WTC11 (cell line): ENCODE measurements at regions not wholly inside any gene's neighbourhood (a gene's known extent, or its start where the extent isn't known, plus 50 kb on each side); places are given as distances from the start of the nearest gene placed in this dataset.

ENCODE experiments used
- ATAC-seq: fragments of 200-7000 bp; cut with Tn5 transposase; 2 replicates; pipeline ENCODE4 v1.10.0; 2021; ENCODE audit warnings: mild to moderate bottlenecking, moderate library complexity
- CTCF ChIA-PET: fragments of 300-600 bp; sonication (Branson Sonifier 250); formaldehyde crosslinking; loops from one replicate; lab custom pipeline; 2021; ENCODE audit warnings: antibody characterized with exemption; lab: Charles Lee
- POLR2A ChIA-PET: fragments of 350-600 bp; sonication (Branson Sonifier 250); formaldehyde crosslinking; loops from one replicate; lab custom pipeline; 2021; ENCODE audit warnings: antibody characterized with exemption; lab: Charles Lee
- DNase-seq: peaks from one replicate; pipeline ENCODE4 v3.0.0; 2021; ENCODE audit warnings: low spot score
- H3K27ac Mint-ChIP-seq: 2 replicates; pipeline ENCODE4 v1.8.0; 2021; ENCODE audit warnings: mixed read lengths
- H3K27me3 Mint-ChIP-seq: 2 replicates; pipeline ENCODE4 v1.8.0; 2021; ENCODE audit warnings: low read depth, mild to moderate bottlenecking, moderate library complexity, mixed read lengths
- H3K36me3 Mint-ChIP-seq: 2 replicates; pipeline ENCODE4 v1.8.0; 2021; ENCODE audit warnings: mixed read lengths
- H3K4me1 Mint-ChIP-seq: 2 replicates; pipeline ENCODE4 v1.8.0; 2022; ENCODE audit warnings: mixed read lengths
- H3K4me3 Mint-ChIP-seq: 2 replicates; pipeline ENCODE4 v1.8.0; 2021; ENCODE audit warnings: mild to moderate bottlenecking, moderate library complexity, mixed read lengths
- H3K9me3 Mint-ChIP-seq: 2 replicates; pipeline ENCODE4 v1.8.0; 2021; ENCODE audit warnings: mixed read lengths
- ATF1 ChIP-seq: sonication (generic); formaldehyde crosslinking; IDR thresholded peaks from 2 replicates; pipeline ENCODE4 v1.8.1; 2023; ENCODE audit warnings: mild to moderate bottlenecking, moderate library complexity, missing genetic modification reagents
- CREM ChIP-seq: sonication (generic); formaldehyde crosslinking; IDR thresholded peaks from 2 replicates; pipeline ENCODE4 v1.8.1; 2022; ENCODE audit warnings: mild to moderate bottlenecking, missing genetic modification reagents, moderate library complexity
- ELF4 ChIP-seq: sonication (generic); formaldehyde crosslinking; IDR thresholded peaks from 2 replicates; pipeline ENCODE4 v1.8.1; 2022; ENCODE audit warnings: low read depth, mild to moderate bottlenecking, moderate library complexity, missing genetic modification reagents
- GABPB1 ChIP-seq: sonication (generic); formaldehyde crosslinking; IDR thresholded peaks from 2 replicates; pipeline ENCODE4 v1.8.1; 2023; ENCODE audit warnings: mild to moderate bottlenecking, missing genetic modification reagents
- GTF2I ChIP-seq: fragments of 250-450 bp; sonication (Bioruptor Pico); conservative IDR thresholded peaks from 2 replicates; pipeline ENCODE4 v1.4.0; 2021; ENCODE audit warnings: mild to moderate bottlenecking
- HMGA2 ChIP-seq: fragments of 250-450 bp; sonication (Bioruptor Pico); IDR thresholded peaks from 2 replicates; pipeline ENCODE4 v1.4.0; 2021; ENCODE audit warnings: mild to moderate bottlenecking, moderate library complexity
- JUN ChIP-seq: sonication (generic); formaldehyde crosslinking; IDR thresholded peaks from 2 replicates; pipeline ENCODE4 v1.8.0; 2023; ENCODE audit warnings: mild to moderate bottlenecking, missing genetic modification reagents
- NFE2L1 ChIP-seq: sonication (generic); formaldehyde crosslinking; IDR thresholded peaks from 2 replicates; pipeline ENCODE4 v1.8.1; 2023; ENCODE audit warnings: missing genetic modification reagents
- NR3C1 ChIP-seq: sonication (generic); formaldehyde crosslinking; conservative IDR thresholded peaks from 2 replicates; pipeline ENCODE4 v1.8.1; 2023; ENCODE audit warnings: low read depth, mild to moderate bottlenecking, missing genetic modification reagents
- OVOL2 ChIP-seq: fragments of 250-450 bp; sonication (Bioruptor Pico); IDR thresholded peaks from 2 replicates; pipeline ENCODE4 v1.9.0; 2021; ENCODE audit warnings: mild to moderate bottlenecking, borderline replicate concordance
- TEAD1 ChIP-seq: sonication (generic); formaldehyde crosslinking; IDR thresholded peaks from 2 replicates; pipeline ENCODE4 v1.8.0; 2022; ENCODE audit warnings: mild to moderate bottlenecking, missing genetic modification reagents
- ZNF138 ChIP-seq: sonication (generic); formaldehyde crosslinking; conservative IDR thresholded peaks from 2 replicates; pipeline ENCODE4 v1.8.1; 2022; ENCODE audit warnings: mild to moderate bottlenecking, moderate library complexity, missing genetic modification reagents
- ZNF232 ChIP-seq: sonication (generic); formaldehyde crosslinking; IDR thresholded peaks from 2 replicates; pipeline ENCODE4 v1.8.0; 2022; ENCODE audit warnings: mild to moderate bottlenecking, missing genetic modification reagents
- ZNF416 ChIP-seq: fragments of 250-450 bp; sonication (Bioruptor Pico); IDR thresholded peaks from 2 replicates; pipeline ENCODE4 v1.9.0; 2021; ENCODE audit warnings: mild to moderate bottlenecking, inconsistent platforms
- TF ChIP-seq, protein P1 (sequence below): sonication (generic); formaldehyde crosslinking; conservative IDR thresholded peaks from 2 replicates; pipeline ENCODE4 v1.8.1; 2023; ENCODE audit warnings: mild to moderate bottlenecking, low read depth, missing genetic modification reagents, moderate library complexity
- TF ChIP-seq, protein P2 (sequence below): sonication (generic); formaldehyde crosslinking; IDR thresholded peaks from 2 replicates; pipeline ENCODE4 v1.8.1; 2022; ENCODE audit warnings: low read depth, mild to moderate bottlenecking, moderate library complexity, missing genetic modification reagents, borderline replicate concordance
- TF ChIP-seq, protein P3 (sequence below): fragments of 250-450 bp; sonication (Bioruptor Pico); conservative IDR thresholded peaks from 2 replicates; pipeline ENCODE4 v1.9.0; 2021; ENCODE audit warnings: mild to moderate bottlenecking
- TF ChIP-seq, protein P4 (sequence below): sonication (generic); formaldehyde crosslinking; IDR thresholded peaks from 2 replicates; pipeline ENCODE4 v1.8.0; 2023; ENCODE audit warnings: missing genetic modification reagents
- TF ChIP-seq, protein P5 (sequence below): sonication (generic); formaldehyde crosslinking; IDR thresholded peaks from 2 replicates; pipeline ENCODE4 v1.8.0; 2022; ENCODE audit warnings: mild to moderate bottlenecking, missing genetic modification reagents
- TF ChIP-seq, protein P6 (sequence below): fragments of 250-450 bp; sonication (Bioruptor Pico); IDR thresholded peaks from 2 replicates; pipeline ENCODE4 v1.9.0; 2021; ENCODE audit warnings: moderate library complexity, mild to moderate bottlenecking, inconsistent platforms, borderline replicate concordance
- TF ChIP-seq, protein P7 (sequence below): sonication (generic); formaldehyde crosslinking; IDR thresholded peaks from 2 replicates; pipeline ENCODE4 v1.8.0; 2022; ENCODE audit warnings: mild to moderate bottlenecking, missing genetic modification reagents
- TF ChIP-seq, protein P8 (sequence below): sonication (generic); formaldehyde crosslinking; IDR thresholded peaks from 2 replicates; pipeline ENCODE4 v1.8.1; 2023; ENCODE audit warnings: mild to moderate bottlenecking, missing genetic modification reagents, moderate library complexity

DNA sequence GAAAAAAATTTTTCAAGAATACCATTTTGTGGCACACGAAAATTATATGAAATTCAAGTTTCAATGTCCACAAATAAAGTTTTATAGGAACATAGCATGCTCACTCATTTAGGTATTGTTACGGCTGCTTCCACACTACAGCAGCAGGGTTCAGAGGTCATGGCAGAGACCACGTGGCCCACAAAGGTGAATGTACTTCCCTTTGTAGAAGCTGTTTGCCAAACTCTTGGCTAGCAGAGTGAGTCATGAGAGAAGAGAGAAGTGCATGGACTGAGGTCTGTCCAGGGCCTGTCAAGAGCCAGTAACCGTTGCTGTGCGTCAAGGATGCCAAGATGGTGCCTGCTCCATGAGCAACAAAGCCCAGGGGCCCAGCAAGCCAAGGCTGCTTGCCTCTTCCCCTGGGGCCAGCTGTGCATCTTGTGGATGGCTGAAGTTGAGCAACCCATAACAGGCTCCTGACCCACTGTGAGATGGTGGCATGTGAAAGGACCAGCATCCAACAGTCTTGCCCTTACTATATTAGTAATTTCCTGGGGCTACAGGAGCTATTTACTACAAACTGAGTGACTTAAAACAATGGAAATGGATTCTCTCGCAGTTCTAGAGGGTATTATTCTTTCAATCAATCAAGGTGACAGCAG, 64.8 kb upstream of the ATP5PO start (continued):
- no peak for TF ChIP-seq NR3C1 (CRISPR knock-in tag)
- no peak for TF ChIP-seq ATF1 (CRISPR knock-in tag)
- TF ChIP-seq JUN (CRISPR knock-in tag): no peak
- TF ChIP-seq TEAD1 (CRISPR knock-in tag): no peak
- no peak for TF ChIP-seq GABPB1
- TF ChIP-seq, protein P1, sequence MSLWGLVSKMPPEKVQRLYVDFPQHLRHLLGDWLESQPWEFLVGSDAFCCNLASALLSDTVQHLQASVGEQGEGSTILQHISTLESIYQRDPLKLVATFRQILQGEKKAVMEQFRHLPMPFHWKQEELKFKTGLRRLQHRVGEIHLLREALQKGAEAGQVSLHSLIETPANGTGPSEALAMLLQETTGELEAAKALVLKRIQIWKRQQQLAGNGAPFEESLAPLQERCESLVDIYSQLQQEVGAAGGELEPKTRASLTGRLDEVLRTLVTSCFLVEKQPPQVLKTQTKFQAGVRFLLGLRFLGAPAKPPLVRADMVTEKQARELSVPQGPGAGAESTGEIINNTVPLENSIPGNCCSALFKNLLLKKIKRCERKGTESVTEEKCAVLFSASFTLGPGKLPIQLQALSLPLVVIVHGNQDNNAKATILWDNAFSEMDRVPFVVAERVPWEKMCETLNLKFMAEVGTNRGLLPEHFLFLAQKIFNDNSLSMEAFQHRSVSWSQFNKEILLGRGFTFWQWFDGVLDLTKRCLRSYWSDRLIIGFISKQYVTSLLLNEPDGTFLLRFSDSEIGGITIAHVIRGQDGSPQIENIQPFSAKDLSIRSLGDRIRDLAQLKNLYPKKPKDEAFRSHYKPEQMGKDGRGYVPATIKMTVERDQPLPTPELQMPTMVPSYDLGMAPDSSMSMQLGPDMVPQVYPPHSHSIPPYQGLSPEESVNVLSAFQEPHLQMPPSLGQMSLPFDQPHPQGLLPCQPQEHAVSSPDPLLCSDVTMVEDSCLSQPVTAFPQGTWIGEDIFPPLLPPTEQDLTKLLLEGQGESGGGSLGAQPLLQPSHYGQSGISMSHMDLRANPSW: no peak
- no peak for TF ChIP-seq GTF2I (CRISPR knock-in tag)
- TF ChIP-seq, protein P2, sequence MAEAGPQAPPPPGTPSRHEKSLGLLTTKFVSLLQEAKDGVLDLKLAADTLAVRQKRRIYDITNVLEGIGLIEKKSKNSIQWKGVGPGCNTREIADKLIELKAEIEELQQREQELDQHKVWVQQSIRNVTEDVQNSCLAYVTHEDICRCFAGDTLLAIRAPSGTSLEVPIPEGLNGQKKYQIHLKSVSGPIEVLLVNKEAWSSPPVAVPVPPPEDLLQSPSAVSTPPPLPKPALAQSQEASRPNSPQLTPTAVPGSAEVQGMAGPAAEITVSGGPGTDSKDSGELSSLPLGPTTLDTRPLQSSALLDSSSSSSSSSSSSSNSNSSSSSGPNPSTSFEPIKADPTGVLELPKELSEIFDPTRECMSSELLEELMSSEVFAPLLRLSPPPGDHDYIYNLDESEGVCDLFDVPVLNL (CRISPR knock-in tag): no peak
- TF ChIP-seq NFE2L1 (CRISPR knock-in tag): no peak
- no peak for TF ChIP-seq CREM (CRISPR knock-in tag)
- TF ChIP-seq, protein P3, sequence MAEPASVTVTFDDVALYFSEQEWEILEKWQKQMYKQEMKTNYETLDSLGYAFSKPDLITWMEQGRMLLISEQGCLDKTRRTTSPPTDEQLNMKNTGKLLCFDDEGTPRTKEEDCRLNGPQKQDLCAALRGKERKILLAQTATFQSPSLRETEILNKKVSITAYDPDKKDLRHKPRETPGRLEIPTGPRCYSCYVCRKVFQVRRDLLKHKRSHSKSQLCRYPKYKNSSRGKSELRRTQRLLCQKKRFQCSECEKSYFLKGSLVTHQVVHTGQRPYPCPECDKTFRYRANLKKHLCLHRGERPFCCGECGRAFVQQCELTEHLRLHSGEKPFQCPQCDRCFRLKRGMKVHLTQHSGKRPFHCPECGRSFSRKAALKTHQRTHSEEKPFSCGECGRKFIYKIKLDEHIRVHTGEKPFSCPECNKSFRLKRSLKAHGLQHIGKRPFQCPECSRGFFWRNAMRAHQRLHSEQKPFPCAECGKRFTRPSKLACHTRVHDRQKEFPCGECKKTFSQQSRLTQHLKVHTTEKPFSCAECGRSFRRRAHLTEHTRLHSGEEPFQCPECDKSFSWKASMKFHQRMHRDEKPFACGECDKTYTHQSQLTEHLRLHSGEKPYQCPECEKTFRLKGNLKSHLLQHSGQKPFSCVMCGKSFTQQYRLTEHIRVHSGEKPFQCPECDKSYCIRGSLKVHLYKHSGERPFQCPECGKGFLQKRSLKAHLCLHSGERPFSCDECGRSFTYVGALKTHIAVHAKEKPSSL (CRISPR knock-in tag): no peak
- TF ChIP-seq, all 79 proteins: peak for 0

DNA sequence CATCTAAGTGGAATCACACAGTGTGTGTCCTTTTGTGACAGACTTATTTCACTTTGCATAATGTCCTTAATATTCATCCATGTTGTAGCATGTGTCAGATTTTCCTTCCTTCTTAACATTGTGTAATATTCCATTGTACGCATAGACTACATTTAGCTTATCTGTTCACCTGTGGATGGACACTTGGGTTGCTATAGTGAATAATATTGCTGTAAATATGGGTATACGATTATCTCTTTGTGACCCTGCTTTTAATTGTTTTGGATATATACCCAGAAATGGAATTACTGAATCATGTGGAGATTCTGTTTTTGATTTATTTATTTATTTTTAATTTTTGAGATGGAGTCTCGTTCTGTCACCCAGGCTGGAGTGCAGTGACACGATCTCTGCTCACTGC, 63.0 kb upstream of the ATP5PO start:
- H3K36me3 Mint-ChIP-seq: no peaks in the 10 kb centered on the region
- TF ChIP-seq, protein P3 (CRISPR knock-in tag): no peak
- TF ChIP-seq GTF2I (CRISPR knock-in tag): no peak
- TF ChIP-seq, protein P4, sequence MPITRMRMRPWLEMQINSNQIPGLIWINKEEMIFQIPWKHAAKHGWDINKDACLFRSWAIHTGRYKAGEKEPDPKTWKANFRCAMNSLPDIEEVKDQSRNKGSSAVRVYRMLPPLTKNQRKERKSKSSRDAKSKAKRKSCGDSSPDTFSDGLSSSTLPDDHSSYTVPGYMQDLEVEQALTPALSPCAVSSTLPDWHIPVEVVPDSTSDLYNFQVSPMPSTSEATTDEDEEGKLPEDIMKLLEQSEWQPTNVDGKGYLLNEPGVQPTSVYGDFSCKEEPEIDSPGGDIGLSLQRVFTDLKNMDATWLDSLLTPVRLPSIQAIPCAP (CRISPR knock-in tag): no peak
- TF ChIP-seq, protein P5, sequence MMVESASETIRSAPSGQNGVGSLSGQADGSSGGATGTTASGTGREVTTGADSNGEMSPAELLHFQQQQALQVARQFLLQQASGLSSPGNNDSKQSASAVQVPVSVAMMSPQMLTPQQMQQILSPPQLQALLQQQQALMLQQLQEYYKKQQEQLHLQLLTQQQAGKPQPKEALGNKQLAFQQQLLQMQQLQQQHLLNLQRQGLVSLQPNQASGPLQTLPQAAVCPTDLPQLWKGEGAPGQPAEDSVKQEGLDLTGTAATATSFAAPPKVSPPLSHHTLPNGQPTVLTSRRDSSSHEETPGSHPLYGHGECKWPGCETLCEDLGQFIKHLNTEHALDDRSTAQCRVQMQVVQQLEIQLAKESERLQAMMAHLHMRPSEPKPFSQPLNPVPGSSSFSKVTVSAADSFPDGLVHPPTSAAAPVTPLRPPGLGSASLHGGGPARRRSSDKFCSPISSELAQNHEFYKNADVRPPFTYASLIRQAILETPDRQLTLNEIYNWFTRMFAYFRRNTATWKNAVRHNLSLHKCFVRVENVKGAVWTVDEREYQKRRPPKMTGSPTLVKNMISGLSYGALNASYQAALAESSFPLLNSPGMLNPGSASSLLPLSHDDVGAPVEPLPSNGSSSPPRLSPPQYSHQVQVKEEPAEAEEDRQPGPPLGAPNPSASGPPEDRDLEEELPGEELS: no peak
- no peak for TF ChIP-seq OVOL2 (CRISPR knock-in tag)
- TF ChIP-seq, protein P6, sequence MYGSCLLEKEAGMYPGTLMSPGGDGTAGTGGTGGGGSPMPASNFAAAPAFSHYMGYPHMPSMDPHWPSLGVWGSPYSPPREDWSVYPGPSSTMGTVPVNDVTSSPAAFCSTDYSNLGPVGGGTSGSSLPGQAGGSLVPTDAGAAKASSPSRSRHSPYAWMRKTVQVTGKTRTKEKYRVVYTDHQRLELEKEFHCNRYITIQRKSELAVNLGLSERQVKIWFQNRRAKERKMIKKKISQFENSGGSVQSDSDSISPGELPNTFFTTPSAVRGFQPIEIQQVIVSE: no peak
- no peak for TF ChIP-seq ELF4 (CRISPR knock-in tag)
- no peak for TF ChIP-seq ZNF232 (CRISPR knock-in tag)
- no peak for TF ChIP-seq HMGA2
- TF ChIP-seq, protein P7, sequence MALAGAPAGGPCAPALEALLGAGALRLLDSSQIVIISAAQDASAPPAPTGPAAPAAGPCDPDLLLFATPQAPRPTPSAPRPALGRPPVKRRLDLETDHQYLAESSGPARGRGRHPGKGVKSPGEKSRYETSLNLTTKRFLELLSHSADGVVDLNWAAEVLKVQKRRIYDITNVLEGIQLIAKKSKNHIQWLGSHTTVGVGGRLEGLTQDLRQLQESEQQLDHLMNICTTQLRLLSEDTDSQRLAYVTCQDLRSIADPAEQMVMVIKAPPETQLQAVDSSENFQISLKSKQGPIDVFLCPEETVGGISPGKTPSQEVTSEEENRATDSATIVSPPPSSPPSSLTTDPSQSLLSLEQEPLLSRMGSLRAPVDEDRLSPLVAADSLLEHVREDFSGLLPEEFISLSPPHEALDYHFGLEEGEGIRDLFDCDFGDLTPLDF: no peak
- TF ChIP-seq ZNF138: no peak
- TF ChIP-seq ZNF416 (CRISPR knock-in tag): no peak
- TF ChIP-seq, protein P8, sequence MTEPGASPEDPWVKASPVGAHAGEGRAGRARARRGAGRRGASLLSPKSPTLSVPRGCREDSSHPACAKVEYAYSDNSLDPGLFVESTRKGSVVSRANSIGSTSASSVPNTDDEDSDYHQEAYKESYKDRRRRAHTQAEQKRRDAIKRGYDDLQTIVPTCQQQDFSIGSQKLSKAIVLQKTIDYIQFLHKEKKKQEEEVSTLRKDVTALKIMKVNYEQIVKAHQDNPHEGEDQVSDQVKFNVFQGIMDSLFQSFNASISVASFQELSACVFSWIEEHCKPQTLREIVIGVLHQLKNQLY (CRISPR knock-in tag): no peak
- TF ChIP-seq, all 79 proteins: peak for 0
- POLR2A ChIA-PET: no interaction called here

More for the DNA sequence above, 63.0 kb upstream of the ATP5PO start:
- Mint-ChIP-seq H3K4me3 (no peak overlapping the region), H3K4me1 (peaks cover 25% of the 10 kb centered on the region), H3K27me3 (no peaks in the 10 kb centered on the region; the same call in 1 of the 2 replicates), H3K27ac (no peak overlapping the region), H3K9me3 (peaks cover 5% of the 10 kb centered on the region)
- ATAC-seq: no peak
- CTCF ChIA-PET: no interaction called here
- DNase-seq: no peak
